LHCN-M2 (cell line): ENCODE measurements at regions not wholly inside any gene's neighbourhood (a gene's known extent, or its start where the extent isn't known, plus 50 kb on each side); places are given as distances from the start of the nearest gene placed in this dataset.

Experiments
- DNase-seq: peaks from one replicate; pipeline ENCODE4 v3.0.0-alpha.2; 2012; ENCODE audit warnings: low read depth

- peak; percentile 99 for DNase-seq
These were observed 270.8 kb downstream of the UACA start for GRCh38 chr15:70492240-70493177.

DNA sequence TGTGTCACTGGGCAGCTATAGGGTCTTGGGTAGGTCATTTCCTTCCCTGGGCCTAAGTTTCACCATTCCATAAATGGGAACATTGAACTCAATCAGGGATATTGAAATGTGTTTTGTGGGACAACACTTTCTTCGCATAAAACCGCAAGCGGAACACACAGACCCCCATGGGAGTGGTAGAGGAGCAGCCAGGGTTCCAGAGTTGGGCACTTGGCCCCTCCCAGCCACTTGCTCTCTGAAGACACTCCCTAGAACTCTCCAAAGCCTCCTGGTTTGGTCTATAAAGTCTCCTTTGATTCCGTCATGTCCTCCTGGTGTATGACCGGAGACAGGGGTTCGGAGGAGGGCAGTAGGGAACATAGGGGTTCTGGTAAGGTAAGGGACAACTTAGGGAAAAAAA is 271.7 kb downstream of the UACA start:
- no peak for DNase-seq

DNA sequence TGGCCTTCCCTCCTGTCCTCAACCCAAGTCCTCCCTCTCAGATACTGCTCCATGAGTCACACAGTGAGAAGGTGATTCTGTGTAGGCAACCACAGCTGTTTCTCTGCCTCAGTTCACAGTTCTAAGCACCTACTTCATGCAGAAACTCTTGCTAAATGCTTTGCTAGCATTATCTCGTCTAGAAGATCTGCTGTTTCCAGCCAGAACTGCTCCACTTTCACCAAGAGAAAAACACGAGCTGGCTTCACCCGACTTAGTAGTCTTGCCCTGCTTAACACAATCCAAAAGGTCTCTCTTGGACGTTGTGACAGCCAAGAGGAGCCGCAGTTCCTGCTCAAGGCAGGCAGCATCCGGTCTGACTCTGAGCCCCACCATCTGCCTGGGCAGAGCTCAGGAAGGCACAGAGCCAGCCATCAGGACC is 272.1 kb downstream of the UACA start:
- DNase-seq, result no peak

DNA sequence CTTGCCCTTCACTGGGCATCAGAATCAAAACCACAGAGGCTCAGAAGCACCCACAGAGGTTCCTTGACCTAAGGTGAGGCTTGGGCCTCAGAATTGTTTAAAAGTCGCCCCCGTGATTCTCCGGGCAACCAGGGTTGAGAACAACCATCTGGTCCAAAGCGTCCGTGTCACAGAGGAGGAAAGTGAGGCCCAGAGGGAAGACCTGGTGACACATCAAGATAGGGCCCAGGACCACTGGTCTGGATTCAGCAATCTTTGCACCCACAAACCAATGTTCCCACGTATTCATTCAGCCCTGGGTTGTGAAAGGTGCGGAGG is 272.6 kb downstream of the UACA start:
- DNase-seq, result no peak

DNA sequence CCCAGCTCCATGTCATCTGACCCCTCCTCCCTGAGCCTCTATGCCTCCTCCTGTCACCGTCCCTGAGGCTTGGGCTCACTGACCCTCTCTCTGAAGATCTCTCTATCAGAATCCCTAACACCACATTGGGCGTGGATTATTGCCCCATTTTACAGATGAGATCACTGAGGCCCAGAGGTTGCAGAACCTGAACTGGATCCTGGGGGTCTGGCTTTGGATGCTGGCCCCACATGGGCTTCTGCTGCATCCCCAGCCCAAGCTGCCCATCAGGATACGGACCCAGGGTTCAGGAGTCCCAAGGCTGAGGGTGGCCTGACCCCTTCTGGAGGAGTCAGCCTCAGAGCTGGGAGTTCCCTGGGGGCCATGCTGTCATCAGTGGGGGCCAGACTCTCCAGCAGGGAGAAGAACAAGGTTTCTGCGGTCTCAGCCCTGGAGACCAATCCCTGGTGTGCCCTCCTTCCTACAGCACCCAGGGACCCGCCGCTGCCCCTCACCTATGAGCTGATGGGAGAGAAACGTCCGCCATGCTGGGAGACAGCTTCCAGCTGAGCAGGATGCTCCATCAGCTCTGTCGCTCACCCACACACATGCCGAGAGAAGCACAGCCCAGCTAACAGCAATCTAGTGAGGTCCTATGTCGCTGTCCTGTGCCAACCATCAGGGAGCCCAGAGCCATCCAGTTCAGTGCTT is 273.1 kb downstream of the UACA start:
- DNase-seq, result no peak

GRCh38 chr15:70488941-70489848 is 274.2 kb downstream of the UACA start:
- no peak for DNase-seq

DNA sequence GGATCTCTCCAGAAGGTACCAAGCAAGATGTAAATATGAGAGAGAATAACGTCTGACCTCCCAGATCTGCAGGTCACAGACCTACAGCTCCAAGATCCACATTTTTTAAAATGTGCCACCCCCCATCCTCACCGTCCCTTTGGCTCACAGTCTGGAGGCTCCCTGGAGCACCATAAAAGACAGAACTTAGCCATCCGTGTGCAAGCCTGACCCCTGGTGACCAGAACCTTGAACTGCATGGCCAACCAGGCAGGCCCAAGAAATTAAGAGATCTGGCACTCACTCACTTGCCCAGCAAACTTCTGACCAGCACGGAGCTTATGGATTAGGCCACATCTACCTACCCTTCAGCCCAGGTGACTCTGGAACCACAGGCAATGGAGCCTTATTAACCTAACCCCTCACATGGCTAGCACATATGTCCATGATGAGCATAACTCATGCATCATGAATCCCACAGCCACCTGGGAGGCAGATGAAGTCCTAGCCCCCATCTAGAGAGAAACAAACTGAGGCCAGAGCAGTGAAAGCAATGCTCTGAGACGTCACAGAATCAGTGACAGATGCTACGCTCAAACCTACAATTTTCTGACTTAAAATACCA is 275.3 kb downstream of the UACA start:
- peak; percentile 65 for DNase-seq

GRCh38 chr15:70487387-70487740 is 276.0 kb downstream of the UACA start:
- no peak for DNase-seq

DNA sequence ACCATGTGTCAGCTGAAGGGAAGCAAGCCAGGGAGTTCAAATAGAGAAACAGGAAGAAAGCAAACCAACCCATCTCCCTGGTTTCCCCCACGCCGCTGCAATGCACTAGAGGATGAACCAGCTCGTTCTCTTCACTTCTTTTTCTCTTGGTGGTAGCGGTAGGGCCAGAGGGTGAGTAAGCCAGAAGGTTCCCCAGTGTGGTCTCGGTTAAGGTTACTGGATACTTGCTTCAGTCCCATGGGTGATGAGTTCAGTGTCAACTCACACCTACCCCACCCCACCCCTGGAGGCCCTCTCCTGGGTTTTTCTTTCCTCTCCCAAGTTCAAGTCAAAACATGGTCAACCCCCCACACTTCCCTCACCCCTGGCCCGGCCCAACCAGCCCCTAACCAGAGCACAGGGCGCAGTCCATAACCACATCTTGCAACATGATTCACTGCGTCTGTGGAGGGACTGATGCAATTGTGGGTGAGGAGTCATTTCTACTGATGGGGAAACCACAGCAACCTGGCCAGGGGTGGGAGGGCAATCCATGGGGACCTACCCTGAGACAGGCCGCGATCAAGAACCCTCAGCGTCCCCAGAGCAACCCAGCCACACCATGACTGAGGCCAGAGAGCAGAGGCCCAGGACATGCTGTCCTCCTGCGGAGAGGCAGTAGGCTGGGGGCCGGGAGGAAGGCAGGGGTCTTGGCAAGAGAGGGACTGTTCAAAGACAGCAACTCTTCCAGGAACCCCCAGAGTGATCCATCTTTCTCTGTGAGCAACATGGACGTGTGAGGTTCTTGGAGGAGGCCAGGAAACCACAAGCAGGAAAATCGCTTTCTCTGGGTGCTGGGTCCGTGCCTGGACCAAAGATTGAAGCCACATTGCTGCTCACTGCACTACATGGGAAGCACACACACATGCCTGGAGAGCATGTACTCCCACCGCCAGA is 276.6 kb downstream of the UACA start:
- DNase-seq, result peak; percentile 97

- no peak for DNase-seq
These were observed 277.3 kb downstream of the UACA start for GRCh38 chr15:70486012-70486411.

DNA sequence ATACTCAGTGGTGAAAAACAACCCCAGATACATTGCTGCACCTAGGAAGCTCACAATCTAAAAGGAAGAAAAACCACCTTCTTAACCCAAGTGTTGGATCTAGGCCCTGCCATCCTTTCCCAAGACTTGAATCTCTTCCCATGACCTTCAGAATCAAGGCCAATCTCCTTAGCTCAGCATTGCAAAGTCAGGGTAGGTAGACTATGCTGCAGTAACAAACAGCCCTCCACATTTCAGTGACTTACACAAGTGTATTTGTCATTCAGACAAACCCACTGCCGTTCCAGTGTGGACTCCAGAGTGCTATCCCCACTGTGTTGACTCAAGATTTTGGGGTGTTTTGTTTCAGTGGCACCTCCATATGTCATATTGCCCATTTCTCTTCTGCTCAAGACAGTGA is 278.4 kb downstream of the UACA start:
- no peak for DNase-seq

DNA sequence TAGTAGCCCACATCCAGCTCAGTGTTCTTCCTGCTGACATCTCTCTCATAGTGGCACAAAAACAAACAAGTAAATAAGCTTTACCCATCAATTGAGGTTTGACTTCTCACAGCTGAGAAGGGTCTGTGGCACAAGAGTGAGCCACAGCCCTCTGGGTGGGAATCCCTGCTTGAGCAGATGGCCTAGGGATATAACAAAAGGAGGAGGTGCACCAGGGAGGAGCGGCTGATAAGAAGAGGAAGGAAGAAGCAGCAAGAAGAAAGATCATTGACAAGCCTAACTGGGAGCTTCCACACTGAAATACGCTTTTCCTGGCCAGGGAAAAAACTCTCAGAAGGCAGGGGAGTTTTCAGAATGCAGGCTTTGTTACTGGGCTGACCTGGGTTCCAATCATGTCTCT is 279.8 kb downstream of the UACA start:
- DNase-seq, result no peak

DNA sequence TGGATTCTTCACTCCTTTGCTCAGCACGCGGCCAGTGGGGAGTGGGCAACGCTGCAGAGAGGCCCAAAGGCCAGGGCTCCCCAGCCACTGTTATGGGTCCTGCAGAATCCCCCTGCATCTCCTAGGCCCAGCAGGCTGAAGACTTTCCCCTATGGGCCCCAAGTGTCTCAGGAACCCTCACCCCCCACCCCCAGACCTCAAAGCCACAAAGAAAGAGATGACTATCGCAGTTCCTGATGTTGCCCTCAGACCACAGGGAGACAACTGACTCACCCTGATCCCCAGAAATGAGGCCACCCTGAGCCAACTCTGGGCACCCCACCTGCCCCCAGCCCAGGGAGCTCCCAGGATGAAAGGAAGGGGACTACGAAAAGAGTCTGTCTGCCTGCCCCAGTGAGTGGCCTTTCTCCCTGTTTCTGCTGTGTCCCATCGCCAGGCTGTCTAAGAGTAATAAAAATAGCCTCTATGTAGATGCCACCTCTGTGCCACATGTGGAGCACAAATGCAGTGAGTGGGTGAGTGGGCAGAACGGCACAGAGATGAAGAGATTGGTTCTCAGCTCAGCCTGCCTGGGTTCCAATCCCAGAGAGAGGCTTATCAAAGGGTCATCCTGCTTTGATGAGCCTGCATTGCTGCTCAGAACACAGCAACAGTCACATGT is 283.0 kb downstream of the UACA start:
- peak; percentile 40 for DNase-seq

GRCh38 chr15:70479785-70480184 is 283.6 kb downstream of the UACA start:
- no peak for DNase-seq

DNA sequence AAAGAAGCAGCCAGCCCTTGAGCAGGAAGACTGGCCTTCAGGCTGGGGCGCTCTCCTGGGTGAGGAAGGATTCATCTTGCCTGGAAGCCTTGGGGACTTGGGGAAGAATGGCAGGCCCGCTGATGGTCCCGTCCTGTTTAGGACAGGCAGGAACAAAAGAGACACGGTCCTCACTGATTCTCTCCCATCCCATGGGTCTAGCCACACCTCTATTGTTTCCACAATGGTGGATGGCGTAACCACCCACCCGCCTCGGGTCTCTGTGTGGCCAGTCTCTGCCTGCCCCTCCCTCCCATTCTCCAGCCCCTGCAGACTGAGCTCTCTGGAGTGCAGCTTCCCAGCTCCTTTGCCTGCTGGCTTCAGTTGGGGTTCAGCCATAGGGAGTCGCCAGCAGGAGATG is 284.3 kb downstream of the UACA start:
- no peak for DNase-seq

DNA sequence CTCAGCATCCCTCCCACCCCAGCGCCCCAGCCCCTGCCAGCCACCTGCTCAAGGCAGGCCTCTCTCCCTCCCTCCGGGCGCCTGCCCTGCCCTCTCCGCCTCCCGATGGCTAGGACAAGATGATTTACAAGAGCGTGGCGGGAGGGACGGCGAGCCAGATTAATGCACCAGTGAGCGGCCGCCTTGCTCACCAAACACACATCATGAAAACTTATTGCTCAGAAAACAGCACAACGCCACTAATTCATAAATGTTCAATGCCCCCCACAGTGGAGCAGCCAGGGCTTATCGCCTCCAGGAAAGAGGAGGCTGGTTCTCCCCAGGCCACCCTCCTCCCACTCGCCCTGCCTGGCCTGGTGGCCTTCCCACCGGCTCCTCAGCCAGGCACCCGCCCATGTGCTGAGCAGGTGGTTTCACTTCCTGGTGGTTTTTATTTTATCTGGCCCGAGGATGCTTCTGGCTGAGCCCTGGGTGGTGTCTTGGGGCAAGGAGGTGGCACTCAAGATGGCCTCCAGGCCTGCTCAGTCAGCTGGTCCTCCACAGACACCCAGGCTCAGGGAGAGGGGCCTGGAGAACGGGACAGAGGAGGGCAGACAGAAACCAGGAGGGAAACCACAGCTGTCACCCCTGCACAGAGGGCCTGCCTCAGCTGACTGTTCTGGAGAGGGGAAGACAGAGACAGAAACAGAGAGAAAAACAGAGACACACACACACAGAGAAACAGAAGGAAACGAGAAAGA is 284.9 kb downstream of the UACA start:
- DNase-seq, result no peak

DNA sequence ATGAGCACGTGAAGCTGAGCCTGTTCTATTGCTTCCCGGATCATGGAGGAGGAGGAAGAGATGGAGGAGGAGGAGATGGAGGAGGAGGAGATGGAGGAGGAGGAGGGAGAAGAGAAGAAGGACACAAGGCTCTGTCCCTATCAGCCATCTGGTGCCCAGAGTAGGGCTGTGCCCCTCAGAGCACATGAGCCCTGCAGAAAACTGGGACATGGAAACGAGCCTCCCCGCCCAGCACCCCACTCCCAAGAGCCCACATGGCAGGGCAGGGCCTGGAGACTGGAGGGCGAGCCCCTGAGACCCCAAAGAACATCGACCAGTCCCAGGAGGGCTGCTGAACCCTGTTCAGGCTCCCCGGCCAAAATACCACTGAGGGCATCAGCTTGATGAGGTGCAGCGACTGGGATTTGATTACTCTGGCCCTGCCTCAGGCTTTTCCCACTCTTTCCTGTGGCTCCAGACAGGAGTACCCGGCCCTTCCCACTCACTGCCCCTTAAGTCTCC is 285.6 kb downstream of the UACA start:
- DNase-seq, result no peak

DNA sequence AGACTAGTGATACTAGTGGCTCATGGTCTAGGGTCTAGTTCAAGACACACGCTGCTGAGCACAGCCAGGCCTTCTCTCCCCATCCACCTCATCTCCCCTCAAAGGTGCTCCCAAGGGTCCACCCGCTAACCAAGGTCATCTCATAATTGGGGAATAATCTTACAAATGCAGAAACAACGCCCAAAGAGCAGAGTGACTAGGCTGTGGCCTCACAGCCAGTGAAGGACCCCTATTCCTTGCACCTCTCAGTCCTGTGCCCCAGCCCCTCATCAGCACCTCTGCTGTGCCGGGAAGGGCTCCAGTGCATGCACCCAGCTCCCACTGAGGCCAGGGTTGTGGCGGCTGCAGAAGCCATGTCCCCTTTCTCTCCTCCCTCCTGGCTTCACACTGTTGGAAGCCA is 286.9 kb downstream of the UACA start:
- DNase-seq, result no peak

- peak; percentile 52 for DNase-seq
These were observed 287.4 kb downstream of the UACA start for GRCh38 chr15:70475921-70476320.
